NCI-H82 (cell line): ENCODE measurements at regions not wholly inside any gene's neighbourhood (a gene's known extent, or its start where the extent isn't known, plus 50 kb on each side); places are given as distances from the start of the nearest gene placed in this dataset.

ENCODE experiments used
- DNase-seq: peaks from one replicate; lab custom pipeline; 2025; lab: John Stamatoyannopoulos, UW

- DNase-seq = no peak
Observed at GRCh38 chr6:10033223-10033829, 381.5 kb downstream of the TFAP2A start.

GRCh38 chr6:10031617-10032016 lies 383.3 kb downstream of the TFAP2A start:
- no peak for DNase-seq

- DNase-seq = peak; percentile 23
Observed at GRCh38 chr6:10030942-10031537, 383.8 kb downstream of the TFAP2A start.

- no peak for DNase-seq
Observed at GRCh38 chr6:10028222-10028621, 386.7 kb downstream of the TFAP2A start.

DNA sequence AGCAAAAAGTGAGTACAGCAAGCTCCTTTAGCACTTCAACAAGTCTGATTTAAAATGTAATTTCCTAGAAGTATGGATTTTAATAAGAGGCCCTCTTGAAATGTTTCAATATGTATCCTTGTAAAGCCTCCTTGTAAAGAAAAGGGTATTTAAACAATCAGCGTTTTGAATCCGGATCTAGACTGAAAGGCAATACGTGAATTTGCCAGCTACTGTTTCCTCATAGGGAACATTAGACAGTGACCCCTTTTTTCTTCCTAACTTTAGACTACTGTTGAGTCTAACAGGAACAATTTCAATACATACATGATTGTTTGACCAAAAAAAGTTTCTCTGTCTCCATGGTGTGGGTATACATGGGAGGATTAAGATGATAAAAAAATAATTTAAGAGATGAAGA lies 395.0 kb downstream of the TFAP2A start:
- DNase-seq = no peak

DNA sequence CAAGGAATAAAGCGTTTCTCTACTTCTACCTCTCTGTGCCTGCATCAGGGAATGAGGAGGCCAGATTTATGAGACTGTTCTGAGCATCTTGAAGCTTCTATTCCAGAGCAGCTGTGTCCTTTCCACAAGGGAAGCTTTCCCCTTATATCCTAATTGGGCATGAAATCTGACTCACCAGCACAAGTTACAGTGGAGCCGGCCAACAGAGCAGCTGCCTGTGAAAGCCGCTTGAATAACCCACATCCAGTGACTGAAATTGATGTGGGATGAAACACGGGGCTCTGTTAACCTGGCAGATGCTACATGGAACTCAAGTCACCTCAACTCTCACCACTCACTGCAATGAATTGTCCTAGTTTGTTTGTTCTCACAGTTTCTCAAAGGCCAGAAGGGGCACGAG lies 400.3 kb downstream of the TFAP2A start:
- DNase-seq = no peak

GRCh38 chr6:10000551-10000950 lies 414.3 kb downstream of the TFAP2A start:
- DNase-seq = no peak

GRCh38 chr6:9999796-10000195 lies 415.1 kb downstream of the TFAP2A start:
- DNase-seq = no peak

- no peak for DNase-seq
Observed at GRCh38 chr6:9986273-9986672, 428.6 kb downstream of the TFAP2A start.

DNA sequence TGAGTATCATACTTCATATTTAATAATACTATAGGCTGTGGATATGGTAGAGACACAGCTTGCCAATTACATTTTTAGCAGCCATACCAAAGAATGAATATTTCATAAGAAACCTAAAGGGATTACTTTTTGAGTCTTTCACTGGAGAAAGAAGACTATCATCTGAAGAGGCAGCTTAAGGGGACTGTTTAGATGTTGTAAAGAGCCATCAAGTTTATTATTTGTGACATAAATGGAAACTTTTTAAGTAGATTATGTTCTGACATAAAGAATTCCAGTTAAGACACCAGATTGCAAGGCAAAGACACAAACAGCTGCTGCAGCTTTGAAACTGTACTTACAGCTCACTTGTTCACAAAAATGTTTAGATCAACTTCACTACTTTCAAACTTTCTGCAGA lies 429.4 kb downstream of the TFAP2A start:
- peak; percentile 40 for DNase-seq

GRCh38 chr6:9984607-9985006 lies 430.3 kb downstream of the TFAP2A start:
- peak; percentile 74 for DNase-seq

DNA sequence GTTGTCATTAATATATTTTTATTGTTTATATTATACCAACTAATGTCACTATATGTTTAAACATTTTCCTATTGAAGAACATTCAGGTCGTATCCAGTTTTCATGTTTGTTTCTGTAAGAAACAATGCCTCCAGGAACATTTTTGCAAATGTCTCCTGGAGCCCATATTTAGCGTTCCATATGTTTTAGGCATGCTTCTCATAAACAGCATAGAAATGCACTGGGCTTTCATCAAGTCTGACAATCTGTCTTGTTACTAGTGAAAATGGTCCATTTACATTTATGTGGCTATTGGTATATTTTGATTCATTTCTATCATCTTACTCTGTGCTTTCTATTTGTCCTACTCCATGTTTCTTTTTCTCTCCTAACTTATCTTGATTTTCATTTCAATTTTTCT lies 431.7 kb downstream of the TFAP2A start:
- no peak for DNase-seq

DNA sequence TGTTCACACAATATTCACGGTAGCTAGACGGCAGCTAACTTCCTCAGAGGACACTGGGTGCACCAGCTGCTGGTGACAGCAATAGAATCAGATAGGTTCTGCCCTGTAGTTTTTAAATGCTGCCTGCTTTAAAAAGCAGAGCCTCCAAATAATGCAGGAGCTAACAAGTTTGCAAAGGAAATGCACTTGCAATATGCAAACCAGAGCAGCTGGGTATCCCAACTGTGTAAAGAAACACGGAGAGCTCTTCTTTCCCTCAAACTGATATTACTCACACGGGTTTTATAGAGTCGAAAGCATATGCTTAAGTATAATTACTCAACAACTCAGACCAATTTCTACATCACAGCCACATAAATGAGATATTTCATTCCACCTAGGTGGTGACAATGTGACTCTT lies 432.7 kb downstream of the TFAP2A start:
- no peak for DNase-seq

DNA sequence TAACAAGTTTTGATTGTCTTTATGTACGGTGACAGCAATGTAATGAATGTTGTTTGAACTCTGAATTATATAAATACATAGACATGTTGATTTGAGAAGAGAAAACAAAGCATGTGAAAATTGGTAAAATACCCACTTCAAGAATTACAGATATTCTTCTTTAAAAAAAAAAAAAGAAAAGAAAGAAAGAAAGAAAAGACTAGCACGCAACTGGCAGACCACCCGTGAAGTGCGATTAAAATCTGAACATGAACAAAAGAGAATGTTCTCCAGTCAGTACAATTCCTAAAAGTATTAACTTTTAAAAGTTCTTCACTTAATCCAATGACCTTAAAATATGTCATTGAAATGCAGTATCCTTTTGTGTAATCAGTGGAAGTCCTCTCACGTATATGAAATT lies 434.9 kb downstream of the TFAP2A start:
- DNase-seq = no peak

GRCh38 chr6:9978480-9978879 lies 436.4 kb downstream of the TFAP2A start:
- no peak for DNase-seq

- peak; percentile 38 for DNase-seq
Observed at GRCh38 chr6:9977411-9977810, 437.5 kb downstream of the TFAP2A start.

GRCh38 chr6:9961646-9962045 lies 453.2 kb downstream of the TFAP2A start:
- DNase-seq = no peak

- no peak for DNase-seq
Observed at GRCh38 chr6:9957215-9957759, 457.6 kb downstream of the TFAP2A start.

- DNase-seq = no peak
Observed at GRCh38 chr6:9948678-9949077, 466.2 kb downstream of the TFAP2A start.

DNA sequence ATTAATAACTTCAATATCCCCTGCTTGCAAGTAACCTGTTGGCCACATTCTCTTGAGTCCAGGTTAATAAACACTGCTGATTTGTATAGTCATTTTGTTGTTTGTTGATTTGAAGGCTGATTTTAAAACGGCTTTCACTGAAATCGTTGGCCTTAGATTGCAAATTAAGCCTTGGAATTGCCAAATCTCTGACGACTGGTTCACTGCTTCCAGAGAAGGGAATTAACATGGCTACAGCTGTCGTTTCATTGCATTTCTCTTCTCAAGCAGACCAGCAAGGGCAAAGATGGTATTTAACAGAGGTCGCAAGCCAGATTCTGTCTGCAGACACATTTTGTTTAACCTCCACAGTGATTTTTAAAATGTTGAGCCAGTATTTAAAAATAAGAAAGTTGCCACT lies 470.9 kb downstream of the TFAP2A start:
- DNase-seq = peak; percentile 37

DNA sequence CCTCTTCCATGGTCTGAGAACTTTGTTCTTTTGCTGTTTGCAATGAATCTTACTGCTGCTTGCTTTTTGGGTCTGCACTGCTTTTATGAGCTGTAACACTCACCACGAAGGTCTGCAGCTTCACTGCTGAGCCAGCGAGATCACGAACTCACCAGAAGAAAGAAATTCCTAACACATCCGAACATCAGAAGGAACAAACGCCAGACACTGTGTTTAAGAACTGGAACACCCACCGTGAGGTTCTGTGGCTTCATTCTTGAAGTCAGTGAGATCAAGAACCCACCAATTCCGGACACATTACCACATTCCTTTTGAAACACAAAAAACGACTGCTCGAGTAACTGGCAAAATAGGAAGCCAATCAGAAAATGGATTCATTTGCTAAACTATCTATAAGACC lies 471.8 kb downstream of the TFAP2A start:
- DNase-seq = no peak

- DNase-seq = no peak
Observed at GRCh38 chr6:9942131-9942530, 472.7 kb downstream of the TFAP2A start.

DNA sequence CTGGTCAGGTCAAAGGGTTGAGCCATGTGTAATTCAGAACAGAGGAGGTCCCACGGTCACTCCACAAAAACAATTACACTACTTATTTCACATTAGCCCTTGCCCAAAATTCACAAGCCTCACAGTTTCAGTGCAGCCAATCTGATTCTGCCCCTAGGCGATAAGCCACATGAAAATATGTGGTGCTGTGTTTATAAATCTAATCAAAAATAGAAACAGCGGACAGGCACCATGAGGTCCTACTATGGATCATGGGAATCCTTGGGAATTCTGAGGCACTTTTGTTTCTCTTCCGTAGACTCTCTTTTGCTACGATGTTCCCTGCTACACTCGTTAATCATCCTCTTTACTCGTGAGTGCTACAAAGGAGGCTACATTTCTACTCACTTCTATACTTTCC lies 476.1 kb downstream of the TFAP2A start:
- no peak for DNase-seq
